Smooth muscle cell (in vitro differentiated cells): ENCODE measurements at regions not wholly inside any gene's neighbourhood (a gene's known extent, or its start where the extent isn't known, plus 50 kb on each side); places are given as distances from the start of the nearest gene placed in this dataset.

Experiments used
- DNase-seq: peaks from one replicate; lab custom pipeline; 2025; ENCODE audit not compliant: unreplicated experiment; lab: John Stamatoyannopoulos, UW
- H2AFZ ChIP-seq: fragments of 200-600 bp; sonication (generic); 2 replicates; pipeline ENCODE4 v1.6.0; 2016; ENCODE audit warnings: antibody characterized with exemption, low read depth, mild to moderate bottlenecking
- H3F3A ChIP-seq: fragments of 200-600 bp; sonication (generic); 2 replicates; pipeline ENCODE4 v1.6.0; 2017; ENCODE audit warnings: antibody characterized with exemption, low read depth
- H3K27ac ChIP-seq: fragments of 200-600 bp; sonication (generic); 2 replicates; pipeline ENCODE4 v1.5.1; 2016; ENCODE audit warnings: low read depth, mild to moderate bottlenecking
- H3K27me3 ChIP-seq: fragments of 200-600 bp; sonication (generic); 2 replicates; pipeline ENCODE4 v1.6.1; 2016; ENCODE audit warnings: low read depth, mild to moderate bottlenecking
- H3K36me3 ChIP-seq: fragments of 200-600 bp; sonication (generic); 2 replicates; pipeline ENCODE4 v1.5.1; 2016; ENCODE audit warnings: low read depth
- H3K4me1 ChIP-seq: fragments of 200-600 bp; sonication (generic); 2 replicates; pipeline ENCODE4 v1.5.1; 2016; ENCODE audit warnings: low read depth
- H3K4me2 ChIP-seq: fragments of 200-600 bp; sonication (generic); 2 replicates; pipeline ENCODE4 v1.6.0; 2016; ENCODE audit warnings: mild to moderate bottlenecking
- H3K4me3 ChIP-seq: fragments of 200-600 bp; sonication (generic); 2 replicates; pipeline ENCODE4 v1.5.1; 2016; ENCODE audit warnings: mild to moderate bottlenecking
- H3K79me2 ChIP-seq: fragments of 200-600 bp; sonication (generic); 2 replicates; pipeline ENCODE4 v1.6.0; 2016; ENCODE audit warnings: low read depth, mild to moderate bottlenecking
- H3K9ac ChIP-seq: fragments of 200-600 bp; sonication (generic); 2 replicates; pipeline ENCODE4 v1.6.0; 2016; ENCODE audit warnings: low read depth
- H3K9me3 ChIP-seq: fragments of 200-600 bp; sonication (generic); replicated peaks from 2 replicates; pipeline ENCODE4 v1.5.1; 2016; ENCODE audit warnings: low read depth
- H4K20me1 ChIP-seq: fragments of 200-600 bp; sonication (generic); 2 replicates; pipeline ENCODE4 v1.6.0; 2016; ENCODE audit warnings: low read depth
- WGBS: methylation state at CpG from one replicate; pipeline ENCODE4 v1.1.7; 2016; ENCODE audit warnings: low lambda C conversion rate; 5-methylcytosine and 5-hydroxymethylcytosine counted together
- TF ChIP-seq, protein P1 (sequence below): fragments of 200-600 bp; sonication (generic); IDR thresholded peaks from 2 replicates; pipeline ENCODE4 v1.5.1; 2017; ENCODE audit warnings: borderline replicate concordance, mild to moderate bottlenecking, antibody characterized with exemption; ENCODE audit not compliant: insufficient read depth, poor library complexity, severe bottlenecking

GRCh38 chr1:68651115-68651514 lies 154.2 kb upstream of the DEPDC1 start:
- Histone ChIP-seq H3K36me3 (no peaks in the 10 kb centered on the region), H3K27ac (no peak overlapping the region), H3K4me1 (no peaks in the 10 kb centered on the region), H3K4me3 (no peak overlapping the region), H4K20me1 (no peaks in the 10 kb centered on the region), H3K9ac (no peak overlapping the region), H3F3A (no peaks in the 10 kb centered on the region), H2AFZ (no peak overlapping the region), H3K27me3 (no peaks in the 10 kb centered on the region), H3K9me3 (no peaks in the 10 kb centered on the region), H3K79me2 (no peaks in the 10 kb centered on the region), H3K4me2 (no peak overlapping the region)
- TF ChIP-seq, protein P1, sequence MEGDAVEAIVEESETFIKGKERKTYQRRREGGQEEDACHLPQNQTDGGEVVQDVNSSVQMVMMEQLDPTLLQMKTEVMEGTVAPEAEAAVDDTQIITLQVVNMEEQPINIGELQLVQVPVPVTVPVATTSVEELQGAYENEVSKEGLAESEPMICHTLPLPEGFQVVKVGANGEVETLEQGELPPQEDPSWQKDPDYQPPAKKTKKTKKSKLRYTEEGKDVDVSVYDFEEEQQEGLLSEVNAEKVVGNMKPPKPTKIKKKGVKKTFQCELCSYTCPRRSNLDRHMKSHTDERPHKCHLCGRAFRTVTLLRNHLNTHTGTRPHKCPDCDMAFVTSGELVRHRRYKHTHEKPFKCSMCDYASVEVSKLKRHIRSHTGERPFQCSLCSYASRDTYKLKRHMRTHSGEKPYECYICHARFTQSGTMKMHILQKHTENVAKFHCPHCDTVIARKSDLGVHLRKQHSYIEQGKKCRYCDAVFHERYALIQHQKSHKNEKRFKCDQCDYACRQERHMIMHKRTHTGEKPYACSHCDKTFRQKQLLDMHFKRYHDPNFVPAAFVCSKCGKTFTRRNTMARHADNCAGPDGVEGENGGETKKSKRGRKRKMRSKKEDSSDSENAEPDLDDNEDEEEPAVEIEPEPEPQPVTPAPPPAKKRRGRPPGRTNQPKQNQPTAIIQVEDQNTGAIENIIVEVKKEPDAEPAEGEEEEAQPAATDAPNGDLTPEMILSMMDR, result no peak
- WGBS, result 41% methylated on average over 1 of the region's 1 CpG
- no peak for DNase-seq

DNA sequence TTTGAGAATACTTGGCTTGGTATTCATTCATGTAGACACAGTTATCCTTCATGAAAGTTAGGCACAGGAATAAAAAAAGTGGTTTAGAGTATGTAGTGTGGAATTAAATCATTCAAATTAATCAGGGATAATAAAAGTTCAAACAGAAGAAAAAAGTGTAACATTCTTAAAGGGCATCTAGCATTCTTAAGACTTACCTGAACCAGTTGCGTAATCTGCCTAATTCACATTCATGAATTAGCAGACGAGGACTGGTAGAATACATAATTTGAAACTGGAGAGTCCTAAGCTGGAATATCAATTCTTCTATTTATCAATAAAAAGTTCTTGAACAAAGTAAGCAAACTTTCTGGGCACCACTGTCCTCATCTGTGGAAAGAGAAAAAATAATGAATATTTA lies 157.0 kb upstream of the DEPDC1 start:
- WGBS, result 84% methylated on average over 2 of the region's 2 CpGs

DNA sequence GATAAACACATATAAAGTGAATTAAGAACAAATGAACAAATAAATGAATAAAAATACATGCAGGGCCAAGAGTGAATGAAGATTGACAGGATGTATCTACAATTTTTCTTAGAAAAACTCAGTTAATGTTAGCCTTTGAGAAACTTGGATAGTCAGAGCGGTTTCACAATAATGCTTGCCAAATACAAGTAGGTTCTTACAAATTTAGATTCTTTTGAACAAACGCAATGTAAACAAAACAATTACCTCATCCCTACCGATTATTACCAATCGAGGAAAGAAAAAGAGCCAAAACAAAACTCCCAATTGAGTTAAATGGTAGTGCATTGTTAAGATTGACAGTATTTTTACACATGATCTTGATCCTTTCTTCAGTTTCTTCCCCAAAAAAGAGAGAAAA lies 176.9 kb upstream of the DEPDC1 start:
- H3K9ac ChIP-seq, result no peak overlapping the region
- H2AFZ ChIP-seq, result no peak overlapping the region
- H3F3A ChIP-seq, result no peaks in the 10 kb centered on the region
- no peak overlapping the region for H3K4me2 ChIP-seq
- 87% methylated on average over 4 of the region's 4 CpGs for WGBS
- no peak overlapping the region for H3K4me3 ChIP-seq
- DNase-seq, result no peak
- H3K79me2 ChIP-seq, result no peaks in the 10 kb centered on the region
- H3K4me1 ChIP-seq, result no peaks in the 10 kb centered on the region
- TF ChIP-seq, protein P1, result no peak
- H3K27ac ChIP-seq, result no peak overlapping the region
- H3K36me3 ChIP-seq, result no peaks in the 10 kb centered on the region
- no peaks in the 10 kb centered on the region for H3K9me3 ChIP-seq
- no peaks in the 10 kb centered on the region for H3K27me3 ChIP-seq
- no peaks in the 10 kb centered on the region for H4K20me1 ChIP-seq

More for the DNA sequence above, 157.0 kb upstream of the DEPDC1 start:
- no peak overlapping the region for H3K4me2 ChIP-seq
- H3K36me3 ChIP-seq, result no peaks in the 10 kb centered on the region
- H3K9me3 ChIP-seq, result no peaks in the 10 kb centered on the region
- DNase-seq, result no peak
- no peaks in the 10 kb centered on the region for H3K79me2 ChIP-seq
- H3K4me3 ChIP-seq, result no peak overlapping the region
- H2AFZ ChIP-seq, result no peak overlapping the region
- no peaks in the 10 kb centered on the region for H3F3A ChIP-seq
- no peaks in the 10 kb centered on the region for H3K4me1 ChIP-seq
- no peak overlapping the region for H3K27ac ChIP-seq
- H4K20me1 ChIP-seq, result no peaks in the 10 kb centered on the region
- TF ChIP-seq, protein P1, result no peak
- H3K9ac ChIP-seq, result no peak overlapping the region
- no peaks in the 10 kb centered on the region for H3K27me3 ChIP-seq

GRCh38 chr1:68675336-68675735 lies 178.5 kb upstream of the DEPDC1 start:
- no peaks in the 10 kb centered on the region for H3F3A ChIP-seq
- H3K9ac ChIP-seq, result no peak overlapping the region
- TF ChIP-seq, protein P1, result no peak
- no peaks in the 10 kb centered on the region for H3K9me3 ChIP-seq
- H3K27ac ChIP-seq, result no peak overlapping the region
- no peak overlapping the region for H2AFZ ChIP-seq
- no peaks in the 10 kb centered on the region for H3K36me3 ChIP-seq
- no peaks in the 10 kb centered on the region for H3K27me3 ChIP-seq
- no peaks in the 10 kb centered on the region for H4K20me1 ChIP-seq
- H3K79me2 ChIP-seq, result no peaks in the 10 kb centered on the region
- DNase-seq, result no peak
- no peak overlapping the region for H3K4me2 ChIP-seq
- no peaks in the 10 kb centered on the region for H3K4me1 ChIP-seq
- no peak overlapping the region for H3K4me3 ChIP-seq
